ENCODE measurements at regions not wholly inside any gene's neighbourhood (a gene's known extent, or its start where the extent isn't known, plus 50 kb on each side); places are given as distances from the start of the nearest gene placed in this dataset.
"Not testable (repeated sequence)": the region's sequence is repeated elsewhere in the genome, so short reads cannot be mapped to it uniquely, and the experiment has no call there.

DNA sequence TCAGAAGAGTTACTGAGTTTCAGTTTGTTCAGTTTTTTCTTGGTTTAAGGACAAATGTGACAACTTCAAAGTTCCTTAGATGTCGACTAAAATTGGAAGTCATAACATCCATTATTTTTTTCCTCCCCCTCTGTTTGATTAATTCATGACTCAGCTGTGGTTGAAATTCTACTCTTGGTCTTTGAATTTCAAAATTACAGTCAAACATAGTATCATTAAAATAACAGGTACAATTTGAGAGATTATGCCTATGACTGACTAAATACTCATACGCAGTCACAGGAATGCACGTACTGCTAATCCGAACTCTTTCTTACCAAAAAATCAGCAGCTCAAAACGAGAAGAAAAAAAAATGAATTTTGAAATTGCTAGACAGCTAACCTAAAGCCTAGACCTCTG, 1434.8 kb downstream of the RAPGEF2 start:
- DNase-seq: no peak

DNA sequence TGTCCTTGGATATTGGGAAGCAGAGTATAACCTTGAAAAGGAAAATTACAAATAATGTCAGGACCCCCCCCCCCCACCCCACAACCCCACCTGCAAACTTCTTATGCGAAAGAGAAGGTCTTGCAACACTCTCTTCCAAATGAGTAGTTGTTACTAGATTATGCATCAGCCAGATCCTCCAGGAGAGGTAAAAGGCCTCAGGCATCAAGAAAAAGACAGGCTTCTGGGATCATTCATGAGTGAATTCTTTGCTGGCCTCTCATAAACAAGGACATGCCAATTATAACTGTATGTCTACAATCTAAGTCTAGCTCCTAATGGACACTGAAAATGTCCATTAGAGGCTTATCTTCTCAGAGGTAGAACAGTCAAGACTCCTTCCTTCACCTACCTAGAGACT, 1443.3 kb downstream of the RAPGEF2 start:
- DNase-seq: no peak

DNA sequence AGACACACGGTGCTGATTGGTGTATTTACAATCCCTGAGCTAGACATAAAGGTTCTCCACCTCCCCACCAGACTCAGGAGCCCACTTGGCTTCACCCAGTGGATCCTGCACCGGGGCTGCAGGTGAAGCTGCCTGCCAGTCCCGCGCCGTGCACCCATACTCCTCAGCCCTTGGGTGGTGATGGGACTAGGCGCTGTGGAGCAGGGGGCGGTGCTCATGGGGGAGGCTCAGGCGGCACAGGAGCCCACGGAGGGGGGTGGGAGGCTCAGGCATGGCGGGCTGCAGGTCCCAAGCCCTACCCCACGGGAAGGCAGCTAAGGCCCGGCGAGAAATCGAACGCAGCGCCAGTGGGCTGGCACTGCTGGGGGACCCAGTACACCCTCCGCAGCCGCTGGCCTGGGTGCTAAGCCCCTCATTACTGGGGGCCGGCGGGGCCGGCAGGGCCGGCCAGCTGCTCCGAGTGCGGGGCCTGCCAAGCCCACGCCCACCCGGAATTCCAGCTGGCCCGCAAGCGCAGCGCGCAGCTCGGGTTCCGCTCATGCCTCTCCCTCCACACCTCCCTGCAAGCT, 1447.2 kb downstream of the RAPGEF2 start:
- not testable (repeated sequence) for DNase-seq

DNA sequence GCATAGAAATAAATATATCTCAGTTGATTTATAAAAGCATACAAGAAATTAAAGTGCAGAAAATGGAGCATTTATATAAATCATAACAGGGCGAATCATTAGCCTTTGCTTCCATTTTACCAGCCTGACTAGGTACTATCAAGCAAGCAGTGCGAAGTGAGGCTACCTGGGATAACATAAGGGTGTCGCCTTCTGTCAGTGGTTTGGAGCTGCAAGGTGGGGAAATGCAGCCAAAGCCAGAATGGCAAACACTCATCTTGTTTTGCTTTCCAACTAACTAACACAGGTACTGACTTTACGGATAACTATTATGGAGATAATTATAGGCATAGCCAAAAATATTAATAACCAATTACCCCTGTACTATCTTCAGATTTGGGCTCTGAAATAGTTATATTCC, 1459.8 kb downstream of the RAPGEF2 start:
- DNase-seq: no peak

DNA sequence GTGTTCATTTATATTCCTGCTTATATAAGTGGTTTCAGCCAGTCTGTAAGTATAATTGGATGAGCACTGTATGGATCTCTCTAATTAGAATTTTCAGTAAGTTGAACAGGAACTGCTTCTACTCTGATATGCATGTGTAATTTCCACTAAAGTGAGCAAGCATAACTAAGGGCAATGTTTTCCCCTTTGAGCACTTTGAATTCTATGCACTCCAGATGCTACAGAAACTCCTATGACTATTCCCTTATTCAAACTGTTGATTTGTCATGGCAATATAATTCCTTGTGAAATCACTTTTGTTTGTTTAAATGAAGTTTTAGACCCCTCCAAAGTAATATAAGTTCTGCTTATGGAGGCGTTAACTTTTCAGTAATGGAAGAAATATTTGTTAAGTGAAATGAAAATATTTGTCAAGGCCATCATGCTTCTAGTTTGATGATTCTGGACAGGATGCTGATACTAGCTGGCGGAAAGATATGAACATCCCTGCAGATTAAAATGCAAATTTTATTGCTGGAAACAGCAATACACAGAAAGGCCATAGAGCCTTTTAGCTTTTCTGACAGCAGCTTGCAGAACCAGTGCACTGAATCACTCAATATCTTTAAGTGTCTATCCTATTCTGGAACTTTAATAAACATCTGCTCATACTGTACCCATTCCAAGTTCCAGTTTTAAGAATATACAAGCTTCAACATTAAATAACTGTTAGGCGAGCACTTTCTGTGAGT, 1460.8 kb downstream of the RAPGEF2 start:
- DNase-seq: no peak

DNA sequence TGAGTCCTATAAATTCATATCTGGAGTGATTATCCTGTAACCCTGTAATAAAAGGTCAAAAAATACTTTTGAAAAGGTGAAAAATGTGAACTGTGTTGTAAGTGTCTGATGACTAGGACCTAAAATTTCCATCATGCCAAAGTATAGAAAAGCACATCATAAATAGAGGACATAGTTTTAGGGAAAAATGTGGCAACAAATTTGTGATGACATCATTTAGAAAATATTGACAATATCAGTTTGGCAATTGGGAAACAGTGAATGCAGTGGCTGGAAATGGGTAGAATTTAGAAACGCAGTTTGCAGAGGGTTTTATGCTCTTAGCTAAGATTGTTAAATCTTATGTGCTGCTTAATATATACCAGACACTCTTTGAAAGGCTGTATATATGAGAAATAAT, 1464.8 kb downstream of the RAPGEF2 start:
- no peak for DNase-seq

DNA sequence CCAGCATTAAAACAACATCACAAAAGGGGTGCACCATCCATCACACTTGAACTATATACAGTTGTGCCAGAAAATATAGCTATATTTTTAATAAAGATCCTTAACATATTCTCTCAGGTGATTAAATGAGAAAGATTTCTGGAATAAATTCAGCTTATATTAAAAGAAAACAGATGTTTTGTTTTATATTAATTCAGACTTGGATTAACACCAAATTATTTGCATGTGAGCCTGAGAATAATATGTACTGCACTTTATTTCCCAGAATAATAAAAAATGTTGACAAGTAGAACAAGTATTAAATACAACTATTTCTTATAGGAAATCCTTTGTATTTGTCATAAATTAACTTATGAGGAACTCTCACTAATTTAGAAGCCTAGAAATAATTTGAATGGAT, 1467.4 kb downstream of the RAPGEF2 start:
- no peak for DNase-seq

DNA sequence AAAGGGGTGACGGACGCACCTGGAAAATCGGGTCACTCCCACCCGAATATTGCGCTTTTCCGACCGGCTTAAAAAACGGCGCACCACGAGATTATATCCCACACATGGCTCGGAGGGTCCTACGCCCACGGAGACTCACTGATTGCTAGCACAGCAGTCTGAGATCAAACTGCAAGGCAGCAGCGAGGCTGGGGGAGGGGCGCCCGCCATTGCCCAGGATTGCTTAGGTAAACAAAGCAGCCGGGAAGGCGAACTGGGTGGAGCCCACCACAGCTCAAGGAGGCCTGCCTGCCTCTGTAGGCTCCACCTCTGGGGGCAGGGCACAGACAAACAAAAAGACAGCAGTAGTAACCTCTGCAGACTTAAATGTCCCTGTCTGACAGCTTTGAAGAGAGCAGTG, 1471.4 kb downstream of the RAPGEF2 start:
- DNase-seq: not testable (repeated sequence)

DNA sequence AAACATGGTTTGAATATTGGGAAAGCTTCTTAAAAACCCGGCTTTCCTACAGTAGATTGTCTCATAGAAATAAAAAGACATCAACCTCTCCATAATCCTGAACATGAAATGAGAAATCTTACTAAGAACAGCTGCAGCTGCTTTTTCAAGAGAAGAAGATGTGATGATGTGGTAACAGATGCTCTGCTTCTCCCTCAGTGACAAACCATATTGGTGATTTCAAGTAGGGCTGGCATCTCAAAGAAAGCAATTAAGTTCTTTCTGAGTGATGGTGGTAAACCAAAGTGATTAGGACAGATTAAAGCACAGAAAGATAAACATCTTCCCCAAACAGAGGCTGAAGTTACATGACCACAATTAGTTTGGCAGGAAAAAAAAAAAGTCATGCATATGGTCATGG, 1477.7 kb downstream of the RAPGEF2 start:
- DNase-seq: no peak

DNA sequence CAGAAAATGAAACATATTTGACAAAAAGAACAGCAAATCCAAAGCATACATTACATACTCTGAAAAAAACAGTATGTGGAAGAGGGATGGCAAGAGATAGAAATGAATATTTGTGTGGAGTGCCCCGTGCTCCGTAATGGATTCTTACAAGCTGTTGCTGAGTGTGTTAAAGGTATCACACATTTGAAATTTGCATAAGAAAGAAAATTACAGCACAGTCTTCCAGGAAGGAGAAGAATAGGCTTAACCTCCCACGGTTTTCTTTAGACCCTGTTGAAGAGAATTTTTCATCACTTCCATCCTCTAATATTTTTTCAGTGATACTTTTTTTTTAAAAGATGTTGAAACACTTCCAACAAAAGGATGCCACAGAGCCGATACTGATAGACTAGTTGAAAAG, 1489.4 kb downstream of the RAPGEF2 start:
- no peak for DNase-seq

DNA sequence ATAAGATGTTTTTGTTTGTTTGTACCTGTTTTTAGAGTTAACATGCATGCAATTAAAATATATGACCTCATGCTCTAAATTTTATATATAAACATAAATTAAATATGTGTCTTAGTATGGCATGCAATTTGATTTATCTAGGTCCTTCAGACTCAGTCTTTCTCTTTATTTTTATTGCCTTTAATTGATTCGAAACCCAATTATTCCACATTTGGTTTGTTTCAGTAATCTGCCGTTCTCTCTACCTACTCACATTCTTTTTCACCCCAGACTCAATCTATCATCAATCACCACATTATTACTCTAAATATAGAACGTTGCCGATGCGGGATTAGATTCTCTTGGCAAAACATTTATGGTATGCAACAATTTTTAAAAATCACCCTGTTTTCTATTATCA, 1492.8 kb downstream of the RAPGEF2 start:
- DNase-seq: no peak

DNA sequence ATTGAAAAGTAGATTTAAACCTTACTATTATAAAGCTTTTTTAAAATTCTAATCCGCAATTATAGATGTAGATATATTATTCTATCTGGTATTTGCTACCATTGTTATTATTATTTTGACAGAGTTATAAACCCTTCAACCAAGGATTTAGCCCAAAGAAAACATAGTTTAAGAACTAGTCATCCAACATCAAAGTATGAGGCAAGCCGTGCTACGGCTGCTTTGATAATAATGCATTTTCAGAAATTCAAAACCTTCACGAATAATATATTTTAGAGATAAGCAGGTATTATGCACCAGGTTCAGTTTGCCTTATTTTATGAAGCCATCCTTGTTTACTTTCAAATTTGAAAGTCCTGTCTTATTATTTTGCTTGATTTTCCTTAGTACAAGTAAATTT, 1501.7 kb downstream of the RAPGEF2 start:
- no peak for DNase-seq

DNA sequence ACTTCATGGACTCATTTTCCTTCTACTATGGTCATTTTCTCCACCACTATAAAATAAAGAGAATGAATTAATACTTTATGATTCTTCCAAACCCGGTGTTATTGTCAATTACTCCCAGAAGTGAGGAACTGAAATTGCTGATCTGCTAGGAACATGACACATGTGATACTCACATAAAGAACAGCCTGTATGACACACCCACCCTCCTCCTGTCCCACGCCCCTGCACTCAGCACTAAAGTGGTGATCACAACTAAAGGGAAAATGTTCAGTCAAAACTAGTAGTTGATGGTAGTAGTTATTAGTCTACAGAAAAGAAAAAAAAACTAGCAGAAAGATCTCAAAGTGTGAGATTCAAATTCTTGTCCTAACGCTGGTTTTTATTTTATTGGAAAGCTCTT, 1508.3 kb downstream of the RAPGEF2 start:
- DNase-seq: no peak

DNA sequence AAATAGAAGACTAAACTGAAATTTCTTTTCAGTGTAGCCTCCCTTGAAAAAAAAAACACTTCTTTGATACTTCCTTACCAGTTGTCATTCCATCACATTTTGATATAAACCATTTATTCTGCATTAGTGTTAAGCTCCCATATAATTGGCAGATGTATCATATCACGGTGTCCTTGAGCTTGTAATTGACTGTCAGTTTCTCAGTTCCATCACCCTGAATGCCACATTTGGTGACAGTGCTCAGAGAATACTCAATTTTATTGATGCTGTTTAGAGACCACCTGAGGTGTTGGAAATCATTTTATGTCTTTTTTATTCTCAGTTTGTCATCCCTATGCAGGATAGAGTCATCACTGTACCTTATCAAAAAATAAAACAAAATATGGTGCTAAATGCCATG, 1528.2 kb downstream of the RAPGEF2 start:
- DNase-seq: no peak

DNA sequence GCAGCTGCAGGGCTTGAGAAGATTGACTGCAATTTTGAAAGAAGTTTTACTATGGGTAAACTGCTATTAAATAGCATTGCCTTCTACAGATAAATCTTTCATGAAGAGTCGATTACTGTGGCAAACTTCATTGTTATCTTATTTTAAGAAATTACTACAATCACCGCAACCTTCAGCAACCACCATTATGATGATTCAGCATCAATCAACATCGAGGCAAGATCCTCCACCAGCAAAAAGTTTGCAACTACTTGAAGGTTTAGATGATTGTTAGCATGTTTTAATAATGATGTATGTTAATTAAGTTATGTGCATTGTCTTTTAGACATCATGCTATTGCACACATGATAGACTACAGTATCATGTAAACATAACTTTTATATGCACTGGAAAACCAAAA, 1511.0 kb downstream of the FSTL5 start:
- DNase-seq: no peak

DNA sequence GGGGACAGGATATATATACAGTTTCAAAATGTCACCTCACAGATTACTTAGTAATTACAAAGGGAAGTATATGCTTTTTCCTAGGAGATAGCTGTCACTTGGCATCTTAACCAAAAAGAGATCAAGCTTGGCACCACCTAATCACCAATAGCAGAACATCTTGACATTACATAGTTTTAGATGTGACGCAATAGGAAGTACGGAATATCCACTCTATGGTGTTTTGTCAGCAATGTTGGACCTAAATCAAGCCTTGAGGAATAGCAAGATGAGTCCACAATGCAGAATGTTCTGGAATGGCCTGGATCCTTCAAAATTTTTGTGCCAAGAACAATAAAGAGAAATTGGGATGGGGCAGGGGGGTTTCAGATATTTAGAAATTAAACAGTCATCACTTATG, 1488.2 kb downstream of the FSTL5 start:
- DNase-seq: no peak

DNA sequence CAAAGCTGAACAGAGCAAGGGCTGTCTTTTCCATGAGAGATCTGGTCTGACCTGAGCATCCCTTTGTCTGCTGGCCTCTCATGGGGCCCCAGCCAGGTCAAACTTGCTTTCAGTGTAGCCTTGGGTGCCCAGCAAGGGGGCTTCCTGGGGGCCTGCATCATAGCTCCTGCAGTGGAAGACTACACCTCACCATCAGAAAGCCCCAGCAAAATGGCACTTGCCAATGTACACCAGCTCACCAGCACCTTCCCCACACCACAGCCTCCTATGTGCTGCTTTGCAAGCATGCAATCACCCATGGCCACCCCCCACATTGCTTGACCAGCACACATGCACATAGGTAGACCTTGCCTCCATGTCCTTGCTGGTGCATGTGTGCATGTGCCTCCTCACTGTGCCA, 1478.1 kb downstream of the FSTL5 start:
- DNase-seq: no peak

DNA sequence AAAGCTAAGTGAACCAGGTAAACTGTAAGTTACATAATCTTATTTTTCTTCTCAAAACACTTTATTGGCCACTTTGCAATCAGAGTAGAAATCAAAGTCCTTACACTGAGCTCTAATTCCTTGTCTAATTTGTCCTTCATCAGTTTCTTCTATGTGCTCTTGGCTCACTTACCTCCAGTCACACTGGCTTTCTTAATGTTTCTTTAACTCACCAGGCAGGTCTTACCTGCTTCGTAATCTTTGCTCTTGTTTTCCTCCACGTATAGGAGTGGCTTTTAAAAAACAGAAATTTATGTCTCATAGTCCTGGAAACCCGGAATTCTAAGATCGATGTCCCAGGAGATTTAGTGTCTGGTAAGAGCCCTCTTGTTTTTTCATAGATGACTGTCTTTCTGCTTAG, 1462.1 kb downstream of the FSTL5 start:
- DNase-seq: no peak

DNA sequence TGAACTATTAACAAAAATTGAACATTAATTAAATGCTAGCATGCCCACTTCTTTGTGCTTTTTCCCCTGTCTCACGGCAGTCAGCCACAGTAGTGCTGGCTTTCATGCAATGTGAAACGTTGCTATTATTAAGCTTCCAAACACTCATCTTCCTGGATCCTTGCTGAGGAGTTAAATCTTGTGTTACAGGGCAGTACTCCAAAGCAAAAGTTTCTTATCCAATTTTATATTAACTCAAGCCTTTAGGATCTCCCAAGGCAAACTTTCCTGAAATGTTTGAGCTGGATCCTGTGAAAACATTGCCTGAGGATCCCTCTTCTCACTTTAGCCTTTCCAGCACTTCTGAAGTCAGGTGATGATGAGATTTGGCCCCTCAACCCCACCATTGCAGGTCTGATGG, 1454.8 kb downstream of the FSTL5 start:
- no peak for DNase-seq

DNA sequence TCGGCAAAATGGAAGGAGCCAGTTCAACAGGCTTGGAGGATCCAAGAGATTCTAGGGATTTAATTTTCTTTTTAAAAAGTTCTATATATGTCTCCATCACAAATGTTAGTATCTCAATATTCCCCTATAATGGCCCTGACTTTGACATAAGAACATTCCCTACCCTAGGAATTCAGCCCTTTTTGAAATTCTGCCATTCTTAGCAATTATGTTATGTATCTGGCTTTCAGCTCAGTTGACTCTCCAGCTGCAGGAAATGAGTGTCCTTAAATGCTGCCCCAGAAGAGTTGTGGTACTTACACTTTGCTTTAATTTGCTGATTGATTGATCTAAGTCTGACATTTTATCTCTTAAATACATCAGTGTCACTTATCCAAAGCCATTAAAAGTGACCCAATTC, 1454.3 kb downstream of the FSTL5 start:
- DNase-seq: no peak

DNA sequence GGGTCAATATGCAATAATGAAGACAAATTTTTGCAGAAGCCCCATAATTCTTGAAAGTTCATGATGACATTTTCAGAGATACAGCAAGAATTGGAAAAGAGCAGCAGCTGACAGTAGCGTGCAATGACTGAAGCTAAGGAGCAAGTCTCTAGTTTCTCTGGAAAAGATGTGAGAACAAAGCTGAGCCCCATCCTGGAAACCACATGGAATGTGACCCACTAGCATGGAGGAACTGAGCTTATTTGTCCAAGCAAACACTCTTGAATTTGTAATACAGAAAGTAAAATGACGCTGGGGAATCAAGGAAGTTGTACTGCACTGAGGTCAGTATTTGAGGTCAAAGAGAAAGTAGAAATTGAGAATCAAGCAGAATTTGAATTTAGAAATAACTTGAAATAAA, 1447.2 kb downstream of the FSTL5 start:
- no peak for DNase-seq

DNA sequence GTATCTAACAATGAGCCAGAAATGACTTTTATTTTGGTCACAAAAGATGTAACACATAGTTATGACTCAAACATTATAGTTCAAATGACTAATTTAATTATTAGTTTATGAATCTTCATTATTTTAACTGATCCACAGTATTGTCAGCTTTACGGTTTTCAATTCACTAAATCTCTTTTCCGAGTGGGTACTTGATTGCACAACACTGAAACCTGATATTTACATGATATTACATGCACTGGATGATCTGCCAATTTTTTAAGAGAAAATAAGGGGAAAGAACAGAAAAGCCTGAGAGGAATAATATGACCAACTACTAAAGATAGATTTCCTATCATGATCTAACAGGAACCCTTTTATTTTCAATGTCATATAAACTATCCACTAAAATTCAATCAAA, 1446.0 kb downstream of the FSTL5 start:
- no peak for DNase-seq

DNA sequence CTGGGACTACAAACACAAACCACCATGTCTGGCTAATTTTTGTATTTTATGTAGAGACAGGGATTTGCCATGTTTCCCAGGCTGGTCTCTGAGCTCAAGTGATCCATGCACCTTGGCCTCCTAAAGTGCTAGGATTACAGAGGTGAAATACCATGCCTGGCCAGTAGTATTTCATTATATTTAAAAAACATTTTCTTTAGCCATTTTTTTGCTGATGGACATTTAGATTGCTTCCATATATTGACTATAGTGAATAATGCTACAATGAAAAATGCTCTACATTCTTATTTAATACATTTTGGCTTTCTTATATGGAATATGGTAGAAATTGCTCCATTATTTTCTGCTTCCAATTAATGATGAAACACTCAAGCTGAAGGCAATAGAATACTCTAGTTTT, 1439.7 kb downstream of the FSTL5 start:
- no peak for DNase-seq

DNA sequence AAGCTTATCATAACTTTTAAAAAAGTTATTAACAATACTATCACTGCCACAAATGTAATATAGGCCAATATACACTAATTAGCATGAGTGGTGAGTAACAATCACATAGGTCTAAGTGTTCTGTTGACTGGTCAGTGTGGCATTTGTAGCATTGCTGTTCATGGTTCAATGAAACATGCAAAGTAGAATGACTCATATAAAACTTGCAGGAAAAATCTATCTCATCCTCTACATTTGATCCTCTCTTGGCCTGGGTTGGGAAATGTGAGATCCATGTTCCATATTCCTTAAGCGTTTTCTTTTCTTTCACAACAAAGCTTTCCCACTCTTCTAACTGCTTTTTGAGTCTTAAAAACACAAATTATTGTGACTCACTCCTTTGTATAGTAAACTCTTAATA, 1418.7 kb downstream of the FSTL5 start:
- DNase-seq: no peak

DNA sequence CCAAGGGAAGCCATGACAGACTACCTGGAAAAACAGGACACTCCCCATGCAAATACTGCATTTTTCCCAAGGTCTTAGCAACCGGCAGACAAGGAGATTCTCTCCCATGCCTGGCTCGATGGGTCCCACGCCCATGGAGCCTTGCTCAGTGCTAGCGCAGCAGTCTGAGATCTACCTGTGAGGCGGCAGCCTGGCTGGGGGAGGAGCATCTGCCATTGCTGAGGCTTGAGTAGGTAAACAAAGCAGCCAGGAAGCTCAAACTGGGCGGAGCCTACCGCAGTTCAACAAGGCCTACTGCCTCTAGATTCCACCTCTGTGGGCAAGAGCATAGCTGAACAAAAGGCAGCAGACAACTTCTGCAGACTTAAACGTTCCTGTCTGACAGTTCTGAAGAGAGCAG, 1417.2 kb downstream of the FSTL5 start:
- DNase-seq: not testable (repeated sequence)
